HG03060 (cell line): ENCODE measurements at regions not wholly inside any gene's neighbourhood (a gene's known extent, or its start where the extent isn't known, plus 50 kb on each side); places are given as distances from the start of the nearest gene placed in this dataset.

ENCODE experiments used
- ATAC-seq: cut with Tn5 transposase; IDR thresholded peaks from one replicate; pipeline ENCODE4 v1.9.1; 2021; ENCODE audit warnings: low read depth, moderate number of reproducible peaks; ENCODE audit not compliant: unreplicated experiment

- ATAC-seq, result no peak
Measured at GRCh38 chrX:43479850-43480249, 176.2 kb upstream of the MAOA start.

- ATAC-seq, result no peak
Measured at GRCh38 chrX:43481576-43481975, 174.5 kb upstream of the MAOA start.

GRCh38 chrX:43493756-43494155 lies 162.3 kb upstream of the MAOA start:
- no peak for ATAC-seq

- ATAC-seq, result no peak
Measured at GRCh38 chrX:43500246-43500645, 155.9 kb upstream of the MAOA start.

GRCh38 chrX:43500996-43501694 lies 155.0 kb upstream of the MAOA start:
- ATAC-seq, result no peak

GRCh38 chrX:43504394-43504793 lies 151.7 kb upstream of the MAOA start:
- ATAC-seq, result no peak

GRCh38 chrX:43505769-43506168 lies 150.3 kb upstream of the MAOA start:
- no peak for ATAC-seq

- no peak for ATAC-seq
Measured at GRCh38 chrX:43508694-43509093, 147.4 kb upstream of the MAOA start.

GRCh38 chrX:43510209-43510608 lies 145.9 kb upstream of the MAOA start:
- no peak for ATAC-seq

- ATAC-seq, result no peak
Measured at GRCh38 chrX:43513085-43513484, 143.0 kb upstream of the MAOA start.

GRCh38 chrX:43514820-43515219 lies 141.3 kb upstream of the MAOA start:
- ATAC-seq, result no peak

- ATAC-seq, result no peak
Measured at GRCh38 chrX:43522582-43522981, 133.5 kb upstream of the MAOA start.

- ATAC-seq, result no peak
Measured at GRCh38 chrX:43525901-43526610, 130.0 kb upstream of the MAOA start.

GRCh38 chrX:43526878-43527277 lies 129.2 kb upstream of the MAOA start:
- ATAC-seq, result no peak

GRCh38 chrX:43527801-43528200 lies 128.3 kb upstream of the MAOA start:
- no peak for ATAC-seq

- no peak for ATAC-seq
Measured at GRCh38 chrX:43530837-43531236, 125.3 kb upstream of the MAOA start.

- ATAC-seq, result no peak
Measured at GRCh38 chrX:43540318-43540717, 115.8 kb upstream of the MAOA start.

- ATAC-seq, result no peak
Measured at GRCh38 chrX:43551590-43551989, 104.5 kb upstream of the MAOA start.

GRCh38 chrX:43552156-43552555 lies 103.9 kb upstream of the MAOA start:
- no peak for ATAC-seq

- ATAC-seq, result no peak
Measured at GRCh38 chrX:43552703-43553102, 103.4 kb upstream of the MAOA start.

- no peak for ATAC-seq
Measured at GRCh38 chrX:43553257-43553656, 102.8 kb upstream of the MAOA start.

GRCh38 chrX:43556207-43556606 lies 99.9 kb upstream of the MAOA start:
- no peak for ATAC-seq
